ENCODE measurements at regions not wholly inside any gene's neighbourhood (a gene's known extent, or its start where the extent isn't known, plus 50 kb on each side); places are given as distances from the start of the nearest gene placed in this dataset.
"Not testable (repeated sequence)": the region's sequence is repeated elsewhere in the genome, so short reads cannot be mapped to it uniquely, and the experiment has no call there.

- ATAC-seq; DNase-seq; intact Hi-C loops (cut with DNase I, micrococcal nuclease): not testable (repeated sequence)
Measured at GRCh38 chr9:62863867-62864266, 1674.0 kb downstream of the SPATA31A7 start.

- intact Hi-C loops (cut with DNase I, micrococcal nuclease); ATAC-seq: not testable (repeated sequence)
- DNase-seq: peak in 1 of 2 donors; percentile 38
Measured at GRCh38 chr9:62864481-62865469, 1674.9 kb downstream of the SPATA31A7 start.

- intact Hi-C loops (cut with DNase I, micrococcal nuclease); DNase-seq; ATAC-seq: not testable (repeated sequence)
Measured at GRCh38 chr9:62869061-62869460, 1679.2 kb downstream of the SPATA31A7 start.

- intact Hi-C loops (cut with DNase I, micrococcal nuclease); DNase-seq; ATAC-seq: not testable (repeated sequence)
Measured at GRCh38 chr9:62871765-62872164, 1681.9 kb downstream of the SPATA31A7 start.

GRCh38 chr9:62874213-62874612, 1684.4 kb downstream of the SPATA31A7 start:
- intact Hi-C loops (cut with DNase I, micrococcal nuclease); DNase-seq; ATAC-seq: not testable (repeated sequence)

- ATAC-seq: not testable (repeated sequence)
Measured at GRCh38 chr9:62874745-62875599, 1685.1 kb downstream of the SPATA31A7 start.

GRCh38 chr9:62877552-62877951, 1687.7 kb downstream of the SPATA31A7 start:
- ATAC-seq; DNase-seq; intact Hi-C loops (cut with DNase I, micrococcal nuclease): not testable (repeated sequence)

More at GRCh38 chr9:62874745-62875599, 1685.1 kb downstream of the SPATA31A7 start:
- DNase-seq; intact Hi-C loops (cut with DNase I, micrococcal nuclease): not testable (repeated sequence)

GRCh38 chr9:62877987-62878386, 1688.2 kb downstream of the SPATA31A7 start:
- ATAC-seq; intact Hi-C loops (cut with DNase I, micrococcal nuclease); DNase-seq: not testable (repeated sequence)

- DNase-seq; intact Hi-C loops (cut with DNase I, micrococcal nuclease); ATAC-seq: not testable (repeated sequence)
Measured at GRCh38 chr9:62880453-62880852, 1690.6 kb downstream of the SPATA31A7 start.

GRCh38 chr9:62880971-62881370, 1691.1 kb downstream of the SPATA31A7 start:
- DNase-seq; ATAC-seq; intact Hi-C loops (cut with DNase I, micrococcal nuclease): not testable (repeated sequence)

GRCh38 chr9:62881811-62882210, 1692.0 kb downstream of the SPATA31A7 start:
- DNase-seq; intact Hi-C loops (cut with DNase I, micrococcal nuclease); ATAC-seq: not testable (repeated sequence)

- intact Hi-C loops (cut with DNase I, micrococcal nuclease); ATAC-seq; DNase-seq: not testable (repeated sequence)
Measured at GRCh38 chr9:62882717-62883116, 1692.9 kb downstream of the SPATA31A7 start.

GRCh38 chr9:62896692-62897091, 1706.9 kb downstream of the SPATA31A7 start:
- DNase-seq; ATAC-seq; intact Hi-C loops (cut with DNase I, micrococcal nuclease): not testable (repeated sequence)

- intact Hi-C loops (cut with DNase I, micrococcal nuclease); ATAC-seq: not testable (repeated sequence)
- peak in 1 of 2 donors; percentile 63 for DNase-seq
Measured at GRCh38 chr9:62897411-62898225, 1707.8 kb downstream of the SPATA31A7 start.

GRCh38 chr9:62899666-62900065, 1709.8 kb downstream of the SPATA31A7 start:
- ATAC-seq; intact Hi-C loops (cut with DNase I, micrococcal nuclease): not testable (repeated sequence)

GRCh38 chr9:62904061-62904460, 1714.2 kb downstream of the SPATA31A7 start:
- ATAC-seq; DNase-seq; intact Hi-C loops (cut with DNase I, micrococcal nuclease): not testable (repeated sequence)

More at GRCh38 chr9:62899666-62900065, 1709.8 kb downstream of the SPATA31A7 start:
- DNase-seq: not testable (repeated sequence)

GRCh38 chr9:62905722-62906121, 1715.9 kb downstream of the SPATA31A7 start:
- ATAC-seq; intact Hi-C loops (cut with DNase I, micrococcal nuclease); DNase-seq: not testable (repeated sequence)

GRCh38 chr9:62907866-62908265, 1718.0 kb downstream of the SPATA31A7 start:
- peak in 1 of 2 donors; percentile 16 for DNase-seq
- ATAC-seq; intact Hi-C loops (cut with DNase I, micrococcal nuclease): not testable (repeated sequence)
